ENCODE measurements at regions not wholly inside any gene's neighbourhood (a gene's known extent, or its start where the extent isn't known, plus 50 kb on each side); places are given as distances from the start of the nearest gene placed in this dataset.

GRCh38 chr15:61481886-61482285 is 252.8 kb upstream of the RORA start:
- TF ChIP-seq CTCF (IDR thresholded peaks at IDR 0.05) (no peak), ZFX (IDR thresholded peaks at IDR 0.05; ENCODE audit: borderline replicate concordance) (no peak)
